Progenitor cell of endocrine pancreas (in vitro differentiated cells): ENCODE measurements at regions not wholly inside any gene's neighbourhood (a gene's known extent, or its start where the extent isn't known, plus 50 kb on each side); places are given as distances from the start of the nearest gene placed in this dataset.
A peak's percentile ranks its signal among the peaks of the same experiment; 100 is the strongest.
"Not testable (repeated sequence)": the region's sequence is repeated elsewhere in the genome, so short reads cannot be mapped to it uniquely, and the experiment has no call there.

Experiments
- DNase-seq: peaks from one replicate; pipeline ENCODE4 v3.0.0; 2021; ENCODE audit warnings: low spot score; ENCODE audit not compliant: unreplicated experiment
- H3K27ac Mint-ChIP-seq: 2 replicates; pipeline ENCODE4 v1.8.0; 2021; ENCODE audit warnings: mild to moderate bottlenecking, moderate library complexity, mixed read lengths
- H3K27me3 Mint-ChIP-seq: 2 replicates; pipeline ENCODE4 v1.8.0; 2021; ENCODE audit warnings: mixed read lengths
- H3K36me3 Mint-ChIP-seq: 2 replicates; pipeline ENCODE4 v1.8.0; 2022; ENCODE audit warnings: mixed read lengths; ENCODE audit not compliant: insufficient read depth
- H3K4me1 Mint-ChIP-seq: 2 replicates; pipeline ENCODE4 v1.8.0; 2021; ENCODE audit warnings: low read depth, mixed read lengths
- H3K4me3 Mint-ChIP-seq: 2 replicates; pipeline ENCODE4 v1.8.0; 2021; ENCODE audit warnings: low read depth, mild to moderate bottlenecking, moderate library complexity, mixed read lengths
- H3K9me3 Mint-ChIP-seq: 2 replicates; pipeline ENCODE4 v1.8.0; 2021; ENCODE audit warnings: low read depth, mixed read lengths

DNA sequence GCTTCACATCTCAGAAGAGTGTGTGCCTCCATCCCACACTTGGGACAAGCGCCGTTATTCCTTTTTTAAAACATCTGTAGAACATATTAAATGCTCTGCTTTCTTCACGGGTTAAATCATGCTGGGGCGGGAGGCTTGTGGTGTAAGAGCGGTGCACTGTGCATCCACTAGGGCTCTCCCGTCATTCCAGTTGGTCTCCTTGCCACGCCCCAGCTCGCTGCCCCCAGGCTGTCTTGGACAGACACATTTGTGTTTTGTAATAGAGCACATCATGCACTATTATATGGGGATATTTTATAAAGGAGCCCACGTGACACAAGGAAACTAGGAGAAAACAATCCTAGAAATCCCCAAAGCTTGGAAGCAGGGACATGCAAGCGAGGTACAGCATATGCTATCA lies 87.7 kb upstream of the PLGLB2 start:
- not testable (repeated sequence) for H3K4me3 Mint-ChIP-seq, H3K4me1 Mint-ChIP-seq, DNase-seq, H3K27ac Mint-ChIP-seq, H3K36me3 Mint-ChIP-seq, H3K9me3 Mint-ChIP-seq, H3K27me3 Mint-ChIP-seq

DNA sequence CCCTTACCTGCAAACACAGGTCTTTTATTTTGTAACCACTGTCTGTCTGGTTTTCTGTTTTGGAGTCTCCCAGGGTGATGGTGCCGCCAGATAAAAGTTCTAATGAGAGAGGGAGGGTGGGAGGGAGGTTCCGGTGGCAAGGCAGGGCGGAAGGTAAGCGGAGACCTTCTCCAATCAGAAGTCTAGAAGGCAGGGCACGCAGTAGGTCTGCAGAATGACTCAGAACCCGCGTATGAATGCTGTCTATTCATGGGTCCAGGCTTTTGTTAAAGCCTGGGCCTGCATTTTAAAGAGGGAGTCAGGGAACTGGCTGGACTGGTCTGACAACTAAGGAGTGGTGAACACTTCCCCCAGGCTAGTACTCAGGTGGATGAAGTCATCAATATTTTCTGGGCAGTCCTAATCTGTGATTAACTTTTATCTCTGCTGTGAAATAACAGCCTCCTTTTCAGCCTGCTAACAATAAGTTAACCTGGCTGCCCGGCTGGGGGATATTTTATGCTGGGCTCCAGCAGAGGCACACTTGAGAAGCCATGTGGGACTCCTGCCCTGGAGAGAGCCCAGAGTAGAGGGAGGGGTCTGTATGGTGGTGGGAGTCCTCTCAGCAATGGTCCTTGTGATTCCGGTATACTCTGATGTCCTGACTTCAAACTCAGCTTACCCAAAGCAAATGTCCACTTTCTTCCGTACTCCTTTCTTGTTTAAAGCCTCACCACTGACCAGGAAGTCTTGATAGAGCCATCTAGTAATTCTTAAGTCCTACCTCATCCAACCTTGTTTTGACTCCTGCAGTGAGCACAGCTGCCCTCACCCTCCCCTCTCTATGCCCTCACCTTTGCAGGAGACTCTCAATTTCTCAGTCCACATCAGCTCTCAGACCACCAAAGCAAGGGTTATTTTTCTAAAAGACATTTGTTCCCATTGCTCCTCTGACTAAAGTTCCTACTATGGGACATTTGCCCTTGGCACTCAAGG lies 85.3 kb upstream of the PLGLB2 start:
- DNase-seq = peak; percentile 15
- not testable (repeated sequence) for H3K36me3 Mint-ChIP-seq, H3K27me3 Mint-ChIP-seq, H3K4me1 Mint-ChIP-seq, H3K4me3 Mint-ChIP-seq, H3K9me3 Mint-ChIP-seq
- peak overlapping the region; percentile 92 for H3K27ac Mint-ChIP-seq

DNA sequence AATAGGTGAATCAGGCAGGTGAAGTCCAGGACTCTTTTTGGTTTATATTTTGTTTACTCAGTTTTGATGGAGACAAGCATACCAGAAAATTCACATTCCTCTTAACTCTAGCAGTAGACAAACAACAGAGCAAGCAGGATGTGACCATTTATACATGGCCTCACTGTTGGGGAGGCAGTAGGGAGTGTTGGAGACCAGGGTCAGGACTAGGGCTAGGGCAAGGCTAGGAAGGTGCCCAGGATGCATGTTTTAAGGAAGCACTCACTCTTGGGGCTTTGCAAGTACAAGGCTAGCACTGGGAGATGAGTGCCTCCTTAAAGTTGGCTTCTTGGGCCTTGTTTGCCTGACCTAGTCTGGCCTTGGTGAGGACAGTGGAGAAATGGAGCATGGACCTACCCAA lies 84.5 kb upstream of the PLGLB2 start:
- H3K27ac Mint-ChIP-seq, H3K9me3 Mint-ChIP-seq, DNase-seq, H3K36me3 Mint-ChIP-seq, H3K4me1 Mint-ChIP-seq, H3K27me3 Mint-ChIP-seq, H3K4me3 Mint-ChIP-seq: not testable (repeated sequence)

DNA sequence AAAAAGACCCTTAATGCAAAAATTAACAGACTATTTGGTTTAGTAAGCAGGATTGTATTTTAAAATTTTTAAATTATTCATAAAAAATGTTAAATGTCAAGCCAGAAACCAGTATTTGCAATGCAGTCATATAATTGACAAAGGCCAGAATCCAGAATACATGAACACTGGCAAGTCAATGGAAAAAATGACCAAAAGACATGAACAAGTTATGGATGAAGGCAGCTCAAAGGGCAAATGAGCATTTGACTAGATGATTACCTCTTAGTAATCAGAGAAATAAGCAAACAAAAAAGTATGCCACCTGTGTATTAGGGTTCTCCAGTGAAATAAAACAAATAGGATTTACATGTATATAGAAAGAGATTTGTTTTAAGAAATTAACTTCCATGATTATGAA lies 80.9 kb upstream of the PLGLB2 start:
- not testable (repeated sequence) for H3K4me3 Mint-ChIP-seq, H3K27me3 Mint-ChIP-seq, H3K4me1 Mint-ChIP-seq, H3K36me3 Mint-ChIP-seq, DNase-seq, H3K27ac Mint-ChIP-seq, H3K9me3 Mint-ChIP-seq

DNA sequence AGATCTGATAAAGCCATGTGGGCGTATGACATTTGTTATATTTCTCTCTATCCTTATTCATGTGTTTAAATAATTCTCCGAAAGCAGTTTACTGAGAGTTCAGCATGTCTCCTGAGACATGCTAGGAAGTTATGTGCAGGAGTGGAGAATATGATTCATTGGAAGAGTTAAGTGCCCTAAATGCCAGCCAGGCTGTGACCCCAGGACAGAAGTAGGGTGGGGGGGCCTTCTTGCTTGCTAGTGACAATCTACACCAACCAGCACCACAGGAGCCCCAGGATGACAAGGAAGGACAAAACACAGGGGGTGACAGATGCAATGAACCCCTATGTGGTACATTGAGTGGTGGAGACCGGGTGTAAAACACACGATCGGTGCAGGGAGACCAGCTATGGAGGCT lies 79.5 kb upstream of the PLGLB2 start:
- H3K4me3 Mint-ChIP-seq, H3K36me3 Mint-ChIP-seq, DNase-seq, H3K27me3 Mint-ChIP-seq, H3K4me1 Mint-ChIP-seq, H3K27ac Mint-ChIP-seq, H3K9me3 Mint-ChIP-seq: not testable (repeated sequence)

DNA sequence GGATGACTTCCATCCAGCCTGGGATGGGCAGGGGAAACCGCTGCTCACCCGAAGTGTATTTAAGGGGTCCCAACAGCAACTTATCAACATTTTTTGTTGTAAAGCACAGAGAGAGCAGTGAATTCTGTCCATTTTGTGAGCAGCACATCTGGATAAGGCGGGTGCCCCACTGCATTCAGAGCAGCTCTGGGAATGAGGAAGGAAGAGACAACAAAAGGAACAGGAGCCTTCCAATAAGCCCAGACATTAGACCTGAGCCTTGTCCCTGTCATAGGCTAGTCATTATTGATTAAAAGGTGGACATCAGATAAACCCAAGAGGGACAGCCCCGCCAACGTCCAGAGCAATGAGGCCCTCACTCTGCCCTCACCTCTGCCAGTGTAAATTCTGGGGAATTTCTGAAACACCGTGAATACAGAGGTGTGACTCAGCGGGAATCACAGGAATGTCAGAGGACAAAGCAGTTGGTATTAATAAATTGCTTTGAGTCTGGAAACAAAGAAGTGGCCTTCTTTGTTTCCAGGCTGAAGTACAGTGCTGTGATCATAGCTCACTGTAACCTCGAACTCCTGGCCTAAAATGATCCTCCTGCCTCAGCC lies 78.2 kb upstream of the PLGLB2 start:
- not testable (repeated sequence) for DNase-seq, H3K27ac Mint-ChIP-seq, H3K36me3 Mint-ChIP-seq, H3K4me1 Mint-ChIP-seq, H3K4me3 Mint-ChIP-seq, H3K9me3 Mint-ChIP-seq, H3K27me3 Mint-ChIP-seq

DNA sequence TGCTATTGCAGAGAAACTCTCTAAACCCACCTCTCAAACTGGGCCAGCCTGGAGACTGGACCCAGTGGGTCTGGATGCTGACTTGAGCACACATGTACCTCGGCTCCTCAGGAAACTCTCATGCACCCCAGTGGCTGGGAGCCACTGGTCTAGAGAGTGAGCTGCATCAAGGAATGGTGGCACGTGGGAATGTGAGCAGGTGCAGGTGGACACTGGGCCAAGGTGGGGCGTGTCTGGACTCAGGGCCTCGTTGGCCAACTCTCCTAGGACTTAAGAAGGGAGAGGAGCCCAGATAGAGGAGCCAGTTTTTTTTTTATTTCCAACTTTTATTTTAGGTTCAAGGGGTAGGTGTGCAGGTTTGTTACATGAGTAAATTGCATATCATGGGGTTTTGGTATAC lies 75.5 kb upstream of the PLGLB2 start:
- H3K4me1 Mint-ChIP-seq, H3K27ac Mint-ChIP-seq: not testable (repeated sequence)

DNA sequence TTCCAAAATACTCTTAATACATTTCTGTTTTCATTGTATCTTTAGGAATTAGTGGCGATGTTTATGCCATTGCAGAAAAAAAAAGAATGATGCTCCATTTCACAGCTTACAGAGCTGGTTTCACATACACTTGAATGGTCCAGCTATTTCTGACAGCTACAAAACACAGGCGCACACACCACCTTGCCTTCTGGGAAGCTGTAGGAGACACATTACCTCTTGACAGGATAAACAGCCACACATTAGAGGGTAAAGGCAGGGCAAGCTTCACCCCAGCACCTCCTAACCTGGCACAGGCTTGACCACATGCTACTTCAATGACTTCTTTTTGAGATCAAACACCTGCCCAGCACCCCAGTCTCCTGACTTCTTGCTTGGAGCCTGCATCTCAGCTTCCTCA lies 73.2 kb upstream of the PLGLB2 start:
- not testable (repeated sequence) for H3K27ac Mint-ChIP-seq, H3K27me3 Mint-ChIP-seq, H3K9me3 Mint-ChIP-seq, DNase-seq, H3K4me3 Mint-ChIP-seq, H3K4me1 Mint-ChIP-seq, H3K36me3 Mint-ChIP-seq

More for the DNA sequence above, 75.5 kb upstream of the PLGLB2 start:
- DNase-seq, H3K4me3 Mint-ChIP-seq, H3K27me3 Mint-ChIP-seq, H3K9me3 Mint-ChIP-seq, H3K36me3 Mint-ChIP-seq: not testable (repeated sequence)

DNA sequence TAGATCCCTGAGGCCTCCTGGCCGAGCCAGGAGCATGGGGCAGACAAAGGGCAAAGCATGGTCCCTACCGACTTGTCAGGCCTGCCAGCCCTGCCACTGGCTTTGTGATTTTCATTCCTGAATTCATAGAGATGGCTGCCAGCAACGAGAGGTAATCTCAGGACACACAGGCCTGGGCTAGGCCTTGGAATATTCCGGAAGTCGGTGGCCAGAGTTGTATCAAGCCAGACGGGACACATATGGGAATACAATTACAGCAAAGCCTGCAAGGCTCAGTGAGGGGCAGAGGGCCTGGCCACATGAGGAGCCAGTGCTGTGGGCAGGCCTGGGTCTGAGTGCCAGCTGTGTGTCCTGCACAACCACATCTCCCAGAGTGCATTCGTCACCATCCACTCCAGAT lies 72.4 kb upstream of the PLGLB2 start:
- H3K9me3 Mint-ChIP-seq, H3K27ac Mint-ChIP-seq, H3K4me3 Mint-ChIP-seq, DNase-seq, H3K36me3 Mint-ChIP-seq, H3K27me3 Mint-ChIP-seq, H3K4me1 Mint-ChIP-seq: not testable (repeated sequence)

DNA sequence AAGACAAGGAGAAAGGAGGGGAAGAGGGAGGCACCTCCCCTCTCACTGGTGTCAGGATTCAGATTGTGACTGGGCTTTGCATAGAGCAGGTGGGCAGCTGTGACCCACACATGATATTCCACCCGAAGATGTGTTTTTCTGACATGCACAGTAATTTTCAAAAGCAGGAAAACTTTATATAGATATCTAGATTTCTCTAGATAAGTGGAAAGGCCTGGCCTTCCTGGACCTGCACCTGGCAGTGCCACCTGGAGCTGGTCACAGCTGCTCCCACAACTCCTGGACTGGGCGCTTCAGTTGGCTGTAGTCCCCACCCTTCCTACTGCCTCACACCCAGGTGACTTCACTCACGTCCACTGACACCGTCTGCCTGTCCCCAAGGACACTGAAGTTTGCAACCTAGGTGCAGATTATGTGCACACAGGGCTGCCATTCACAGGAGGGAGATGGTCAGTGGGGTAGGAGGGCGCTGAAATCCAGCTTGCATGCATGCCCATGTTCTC lies 70.4 kb upstream of the PLGLB2 start:
- H3K4me3 Mint-ChIP-seq, H3K27ac Mint-ChIP-seq, H3K9me3 Mint-ChIP-seq, DNase-seq, H3K36me3 Mint-ChIP-seq, H3K4me1 Mint-ChIP-seq, H3K27me3 Mint-ChIP-seq: not testable (repeated sequence)

DNA sequence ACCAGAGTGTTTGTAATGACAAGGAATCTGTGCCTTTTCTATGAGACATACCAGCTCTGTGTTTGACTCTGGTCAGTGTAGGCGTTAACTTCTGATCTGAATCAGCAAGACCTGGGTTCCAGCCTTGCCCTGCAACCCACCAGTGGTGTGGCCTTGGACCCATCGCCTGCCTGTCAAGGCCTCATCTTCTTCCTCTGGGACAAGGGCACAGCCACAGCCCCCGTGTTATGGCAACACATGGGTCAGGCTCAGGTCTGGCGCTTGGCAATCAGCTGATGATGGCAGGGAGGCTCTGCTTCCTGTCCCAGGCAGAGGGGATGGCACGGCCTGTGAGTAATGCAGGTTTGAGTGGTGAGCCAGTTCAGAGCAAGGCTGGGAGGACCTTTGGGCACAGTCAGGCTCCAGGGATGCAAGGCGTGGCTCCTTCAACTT lies 69.1 kb upstream of the PLGLB2 start:
- H3K4me1 Mint-ChIP-seq, H3K9me3 Mint-ChIP-seq, H3K27me3 Mint-ChIP-seq, H3K4me3 Mint-ChIP-seq, H3K36me3 Mint-ChIP-seq, DNase-seq, H3K27ac Mint-ChIP-seq: not testable (repeated sequence)

DNA sequence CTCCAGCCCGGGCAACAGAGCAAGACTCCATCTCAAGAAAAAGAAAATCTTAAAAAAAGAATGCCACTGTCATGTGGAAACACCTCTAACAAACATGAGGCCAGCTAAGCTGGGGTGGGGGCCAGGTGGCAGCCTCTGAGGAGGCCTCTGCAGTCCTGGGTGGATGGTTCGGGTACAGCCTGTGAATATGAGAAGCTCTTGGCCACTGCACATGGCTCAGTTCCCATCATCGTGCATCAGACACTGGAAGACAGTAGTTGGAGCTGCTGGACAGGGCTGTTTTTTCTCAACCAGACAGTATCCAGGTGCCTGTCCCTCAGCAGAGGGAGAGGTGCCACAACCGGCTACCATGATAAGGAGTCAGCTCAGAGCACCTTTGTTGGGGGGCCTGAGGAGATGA lies 67.9 kb upstream of the PLGLB2 start:
- not testable (repeated sequence) for H3K4me3 Mint-ChIP-seq, H3K4me1 Mint-ChIP-seq, H3K36me3 Mint-ChIP-seq, H3K27ac Mint-ChIP-seq, H3K27me3 Mint-ChIP-seq, DNase-seq, H3K9me3 Mint-ChIP-seq

DNA sequence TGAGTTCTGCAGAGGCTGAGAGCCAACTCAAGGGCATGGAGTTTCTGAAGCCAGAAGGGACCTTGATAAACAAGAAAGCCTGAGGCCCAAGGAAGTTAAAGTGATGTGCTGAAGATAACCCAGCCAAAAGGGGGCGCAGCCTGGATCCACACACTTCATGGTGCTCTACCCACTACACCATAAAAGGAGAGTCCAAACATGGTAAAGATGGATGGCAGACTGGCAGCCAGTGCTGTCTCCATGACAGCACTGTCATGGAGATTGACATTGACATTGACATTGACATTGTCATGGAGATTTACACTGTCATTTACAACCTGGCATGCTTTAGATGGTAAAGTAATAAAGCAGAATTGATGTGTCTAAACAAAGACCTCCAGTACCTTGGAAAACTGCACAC lies 67.2 kb upstream of the PLGLB2 start:
- H3K36me3 Mint-ChIP-seq, DNase-seq, H3K4me3 Mint-ChIP-seq, H3K27ac Mint-ChIP-seq, H3K9me3 Mint-ChIP-seq, H3K27me3 Mint-ChIP-seq, H3K4me1 Mint-ChIP-seq: not testable (repeated sequence)
